Adrenal gland (tissue), 5 donors: ENCODE measurements at regions not wholly inside any gene's neighbourhood (a gene's known extent, or its start where the extent isn't known, plus 50 kb on each side); places are given as distances from the start of the nearest gene placed in this dataset.

Source experiments
- POLR2A ChIP-seq, 2 donors: fragments of 450-650 bp; IDR thresholded peaks; one replicate each; pipeline ENCODE4 v1.6.1; 2017; ENCODE audit warnings: antibody characterized with exemption in 2 of 2, mild to moderate bottlenecking in 2 of 2, moderate library complexity in 1 of 2
- TF ChIP-seq, protein P1 (sequence below), 6 experiments: fragments of 450-650 bp in 4 of 6; fragments of 200-600 bp in 2 of 6; sonication (generic) in 1 of 6; IDR thresholded peaks; 1 replicate in 5 of 6; 2 replicates in 1 of 6; pipeline versions ENCODE4 v1.5.1 to v1.8.0; 2016 to 2021; ENCODE audit warnings: antibody characterized with exemption in 6 of 6, mild to moderate bottlenecking in 2 of 6, moderate library complexity in 1 of 6
- donor health status: DM: no; HTN: no; CAD: no.

DNA sequence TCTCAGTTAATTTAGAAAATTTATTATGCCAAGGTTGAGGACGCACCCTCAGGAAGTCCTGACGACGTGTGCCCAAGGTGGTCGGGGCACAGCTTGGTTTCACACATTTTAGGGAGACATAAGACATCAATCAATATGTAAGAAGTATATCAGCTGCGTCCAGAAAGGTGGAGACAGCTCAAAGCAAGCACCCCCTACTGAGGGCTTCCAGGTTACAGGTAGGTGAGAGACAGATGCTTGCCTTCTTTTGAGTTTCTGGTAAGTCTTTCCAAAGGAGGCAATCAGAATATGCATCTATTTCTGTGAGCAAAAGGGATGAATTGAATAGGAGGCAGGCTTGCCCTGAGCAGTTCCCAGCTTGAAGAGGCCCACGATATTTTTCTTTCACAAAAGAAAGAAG lies 614.3 kb downstream of the XPNPEP1 start:
- no peak for TF ChIP-seq POLR2A (IDR thresholded peaks at IDR 0.05)
- TF ChIP-seq, protein P1, sequence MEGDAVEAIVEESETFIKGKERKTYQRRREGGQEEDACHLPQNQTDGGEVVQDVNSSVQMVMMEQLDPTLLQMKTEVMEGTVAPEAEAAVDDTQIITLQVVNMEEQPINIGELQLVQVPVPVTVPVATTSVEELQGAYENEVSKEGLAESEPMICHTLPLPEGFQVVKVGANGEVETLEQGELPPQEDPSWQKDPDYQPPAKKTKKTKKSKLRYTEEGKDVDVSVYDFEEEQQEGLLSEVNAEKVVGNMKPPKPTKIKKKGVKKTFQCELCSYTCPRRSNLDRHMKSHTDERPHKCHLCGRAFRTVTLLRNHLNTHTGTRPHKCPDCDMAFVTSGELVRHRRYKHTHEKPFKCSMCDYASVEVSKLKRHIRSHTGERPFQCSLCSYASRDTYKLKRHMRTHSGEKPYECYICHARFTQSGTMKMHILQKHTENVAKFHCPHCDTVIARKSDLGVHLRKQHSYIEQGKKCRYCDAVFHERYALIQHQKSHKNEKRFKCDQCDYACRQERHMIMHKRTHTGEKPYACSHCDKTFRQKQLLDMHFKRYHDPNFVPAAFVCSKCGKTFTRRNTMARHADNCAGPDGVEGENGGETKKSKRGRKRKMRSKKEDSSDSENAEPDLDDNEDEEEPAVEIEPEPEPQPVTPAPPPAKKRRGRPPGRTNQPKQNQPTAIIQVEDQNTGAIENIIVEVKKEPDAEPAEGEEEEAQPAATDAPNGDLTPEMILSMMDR (IDR thresholded peaks at IDR 0.05), result no peak
